GM13977 (cell line): ENCODE measurements at regions not wholly inside any gene's neighbourhood (a gene's known extent, or its start where the extent isn't known, plus 50 kb on each side); places are given as distances from the start of the nearest gene placed in this dataset.

Source experiments
- DNase-seq: peaks from one replicate; pipeline ENCODE4 v3.0.0; 2012; ENCODE audit warnings: low spot score
- in situ Hi-C: fragments of 300-500 bp; cut with MboI; formaldehyde crosslinking; loops from one replicate; pipeline ENCODE4 v1.12.0; 2022; ENCODE audit warnings: low sequenced_read_pairs, low pct_unique_long_range_greater_than_20kb, mixed read lengths, inconsistent platforms; ENCODE audit not compliant: unreplicated experiment
- TF ChIP-seq, protein P1 (sequence below): IDR thresholded peaks from 2 replicates; pipeline ENCODE4 v1.5.1; 2012; ENCODE audit warnings: mild to moderate bottlenecking, control low read depth; ENCODE audit not compliant: insufficient read depth; ENCODE audit errors: extremely low read depth, missing control alignments

- DNase-seq, result no peak
- in situ Hi-C loops, result no loop called here
- TF ChIP-seq, protein P1, sequence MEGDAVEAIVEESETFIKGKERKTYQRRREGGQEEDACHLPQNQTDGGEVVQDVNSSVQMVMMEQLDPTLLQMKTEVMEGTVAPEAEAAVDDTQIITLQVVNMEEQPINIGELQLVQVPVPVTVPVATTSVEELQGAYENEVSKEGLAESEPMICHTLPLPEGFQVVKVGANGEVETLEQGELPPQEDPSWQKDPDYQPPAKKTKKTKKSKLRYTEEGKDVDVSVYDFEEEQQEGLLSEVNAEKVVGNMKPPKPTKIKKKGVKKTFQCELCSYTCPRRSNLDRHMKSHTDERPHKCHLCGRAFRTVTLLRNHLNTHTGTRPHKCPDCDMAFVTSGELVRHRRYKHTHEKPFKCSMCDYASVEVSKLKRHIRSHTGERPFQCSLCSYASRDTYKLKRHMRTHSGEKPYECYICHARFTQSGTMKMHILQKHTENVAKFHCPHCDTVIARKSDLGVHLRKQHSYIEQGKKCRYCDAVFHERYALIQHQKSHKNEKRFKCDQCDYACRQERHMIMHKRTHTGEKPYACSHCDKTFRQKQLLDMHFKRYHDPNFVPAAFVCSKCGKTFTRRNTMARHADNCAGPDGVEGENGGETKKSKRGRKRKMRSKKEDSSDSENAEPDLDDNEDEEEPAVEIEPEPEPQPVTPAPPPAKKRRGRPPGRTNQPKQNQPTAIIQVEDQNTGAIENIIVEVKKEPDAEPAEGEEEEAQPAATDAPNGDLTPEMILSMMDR, result no peak
These were observed 641.5 kb downstream of the PLOD2 start for GRCh38 chr3:145519398-145520047.

DNA sequence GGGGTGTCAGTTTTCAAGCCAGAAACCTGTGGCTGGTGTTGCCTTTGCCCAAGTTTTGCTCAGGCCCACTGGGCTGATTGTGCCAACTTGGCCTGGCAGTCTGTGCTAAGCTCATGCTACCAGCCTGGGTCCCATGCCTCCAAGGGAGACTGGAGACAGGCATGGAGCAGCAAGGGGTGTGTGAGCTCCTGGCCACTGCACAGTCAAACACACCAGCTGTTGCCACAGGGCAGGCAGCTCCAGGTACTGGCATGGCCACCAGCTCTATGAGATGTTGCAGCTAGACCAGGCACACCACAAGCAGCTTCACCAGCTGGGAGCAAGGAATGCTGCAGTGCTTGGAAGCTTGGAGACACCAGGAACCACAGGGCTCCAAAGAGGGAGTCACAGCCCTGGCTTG, 638.8 kb downstream of the PLOD2 start:
- in situ Hi-C loops, result no loop called here
- DNase-seq, result no peak
- TF ChIP-seq, protein P1, result no peak

- DNase-seq, result no peak
- in situ Hi-C loops, result no loop called here
- TF ChIP-seq, protein P1, result no peak
These were observed 637.9 kb downstream of the PLOD2 start for GRCh38 chr3:145522893-145523651.

DNA sequence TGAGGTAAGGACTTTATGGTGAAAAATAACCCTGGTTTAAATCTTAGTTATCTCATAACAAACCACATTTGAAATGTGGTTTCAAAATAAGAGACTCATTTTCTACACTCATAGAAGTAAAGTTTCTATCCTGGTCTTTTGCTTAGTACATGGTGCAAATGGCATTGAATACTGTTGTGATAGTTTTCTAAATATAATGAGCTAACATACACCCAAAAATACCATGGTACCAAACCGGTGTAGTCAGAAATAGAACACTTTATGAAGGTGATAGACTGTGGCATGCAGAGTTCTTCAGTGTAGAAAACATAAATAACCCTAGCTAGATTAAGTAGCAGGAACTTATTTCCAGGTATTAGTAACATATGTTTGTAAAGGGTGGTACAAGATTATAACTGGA, 629.4 kb downstream of the PLOD2 start:
- no peak for DNase-seq
- in situ Hi-C loops, result no loop called here
- TF ChIP-seq, protein P1, result no peak

- in situ Hi-C loops, result no loop called here
- TF ChIP-seq, protein P1, result no peak
- DNase-seq, result no peak
These were observed 627.3 kb downstream of the PLOD2 start for GRCh38 chr3:145533696-145534095.

DNA sequence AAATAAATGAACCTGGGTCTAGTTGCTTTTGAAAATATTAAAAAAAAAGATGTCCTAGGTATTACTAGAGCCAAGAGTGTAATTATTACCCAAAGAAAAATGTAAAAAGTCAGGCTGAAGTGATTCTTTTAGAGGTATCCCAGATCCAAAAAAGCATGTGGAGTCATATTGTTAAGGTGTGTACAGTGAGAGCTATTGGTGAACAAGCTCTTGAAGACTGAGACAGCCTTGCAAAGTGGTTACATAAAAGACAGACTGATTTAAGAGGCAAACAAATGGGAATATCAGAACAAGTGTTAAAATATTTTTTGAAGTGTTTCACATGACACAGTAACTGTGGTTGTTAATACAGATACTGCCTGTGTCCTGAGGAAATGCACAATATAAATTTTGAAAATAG, 624.5 kb downstream of the PLOD2 start:
- TF ChIP-seq, protein P1, result no peak
- in situ Hi-C loops, result no loop called here
- no peak for DNase-seq
